Adrenal gland (tissue), 9 donors: ENCODE measurements at regions not wholly inside any gene's neighbourhood (a gene's known extent, or its start where the extent isn't known, plus 50 kb on each side); places are given as distances from the start of the nearest gene placed in this dataset.
"Not testable (repeated sequence)": the region's sequence is repeated elsewhere in the genome, so short reads cannot be mapped to it uniquely, and the experiment has no call there.

Source experiments
- DNase-seq, 7 donors: peaks; one replicate each; pipeline ENCODE4 v3.0.0-alpha.2; 2019 to 2020
- H3K27ac ChIP-seq, 5 donors: fragments of 200-600 bp; sonication (generic) in 4 of 5; 1 replicate in 3 of 5; 2 replicates in 2 of 5; pipeline versions ENCODE4 v1.5.1 to v1.8.0; 2016 to 2020; ENCODE audit warnings: mild to moderate bottlenecking in 1 of 5
- H3K27me3 ChIP-seq: fragments of 200-600 bp; 2 replicates; pipeline ENCODE4 v1.8.0; 2021
- H3K36me3 ChIP-seq, 2 donors: fragments of 200-600 bp; replicated peaks in 1 of 2; 1 replicate in 1 of 2; 2 replicates in 1 of 2; pipeline versions ENCODE4 v1.5.1 to v1.8.0; 2018 to 2022
- H3K4me1 ChIP-seq, 2 donors: fragments of 200-600 bp; replicated peaks in 1 of 2; 1 replicate in 1 of 2; 2 replicates in 1 of 2; pipeline versions ENCODE4 v1.5.1 to v1.8.0; 2018 to 2021
- H3K4me3 ChIP-seq, 4 donors: fragments of 200-600 bp; sonication (generic) in 3 of 4; one replicate each; pipeline ENCODE4 v1.5.1; 2016 to 2018
- H3K9me3 ChIP-seq, 3 donors: fragments of 200-600 bp; sonication (generic) in 1 of 3; replicated peaks in 1 of 3; 1 replicate in 2 of 3; 2 replicates in 1 of 3; pipeline versions ENCODE4 v1.5.1 to v1.8.0; 2016 to 2021
- CTCF ChIP-seq, 6 experiments: fragments of 450-650 bp in 4 of 6; fragments of 200-600 bp in 2 of 6; sonication (generic) in 1 of 6; IDR thresholded peaks; 1 replicate in 5 of 6; 2 replicates in 1 of 6; pipeline versions ENCODE4 v1.5.1 to v1.8.0; 2016 to 2021; ENCODE audit warnings: antibody characterized with exemption in 6 of 6, mild to moderate bottlenecking in 2 of 6, moderate library complexity in 1 of 6
- POLR2A ChIP-seq, 2 donors: fragments of 450-650 bp; IDR thresholded peaks; one replicate each; pipeline ENCODE4 v1.6.1; 2017; ENCODE audit warnings: antibody characterized with exemption in 2 of 2, mild to moderate bottlenecking in 2 of 2, moderate library complexity in 1 of 2
- WGBS, 4 donors: extraction: QIAGEN DNeasy Blood & Tissue Kit in 2 of 4; methylation state at CpG; one replicate each; pipeline versions ENCODE4 v1.1.5 to v1.1.7; 2013 to 2017; 5-methylcytosine and 5-hydroxymethylcytosine counted together
- intact Hi-C, 2 donors: fragments of 100-400 bp; cut with DNase I; formaldehyde crosslinking; loops; one replicate each; pipeline versions ENCODE4 v1.14.1 to v1.15.0; 2022 to 2023
- donor health status: healthy with polysubstance abuse.
- donor health status: Bipolar disorder and iron deficiency.
- donor health status: DM: yes; HTN: yes; CAD: no.
- donor health status: DM: no; HTN: no; CAD: no.
- donor health status: DM: no; HTN: no; CAD: no.

GRCh38 chr9:38486056-38486615 is 61.9 kb upstream of the IGFBPL1 start:
- intact Hi-C loops = no loop called here
- WGBS, 4 donors = 5 to 27% (median 23%) methylated on average over 6 of the region's 6 CpGs
- TF ChIP-seq POLR2A (IDR thresholded peaks at IDR 0.05) = no peak
- no peak for TF ChIP-seq CTCF (IDR thresholded peaks at IDR 0.05)

GRCh38 chr9:38484076-38484665 is 59.9 kb upstream of the IGFBPL1 start:
- 80 to 93% (median 88%) methylated on average over 2 of the region's 2 CpGs for WGBS, 4 donors
- DNase-seq, H3K27me3 ChIP-seq, H3K36me3 ChIP-seq, H3K27ac ChIP-seq, intact Hi-C loops, H3K4me1 ChIP-seq, H3K9me3 ChIP-seq, H3K4me3 ChIP-seq: not testable (repeated sequence)

More at GRCh38 chr9:38486056-38486615, 61.9 kb upstream of the IGFBPL1 start:
- Histone ChIP-seq H3K27ac (no peak overlapping the region), H3K36me3 (no peaks in the 10 kb centered on the region), H3K27me3 (no peaks in the 10 kb centered on the region), H3K9me3 (no peaks in the 10 kb centered on the region), H3K4me1 (no peaks in the 10 kb centered on the region), H3K4me3 (no peak overlapping the region)
- peak in 1 of 7 donors; percentile 3 for DNase-seq

- no peaks in the 10 kb centered on the region for H3K36me3 ChIP-seq
- DNase-seq = no peak
- H3K4me1 ChIP-seq = no peaks in the 10 kb centered on the region
- intact Hi-C loops = no loop called here
- WGBS, 4 donors = 56 to 72% (median 62%) methylated on average over 10 of the region's 10 CpGs
- no peak overlapping the region for H3K4me3 ChIP-seq
- TF ChIP-seq CTCF (IDR thresholded peaks at IDR 0.05) (no peak), POLR2A (IDR thresholded peaks at IDR 0.05) (no peak)
- no peaks in the 10 kb centered on the region for H3K9me3 ChIP-seq
- H3K27ac ChIP-seq = no peak overlapping the region
- no peaks in the 10 kb centered on the region for H3K27me3 ChIP-seq
Observed at GRCh38 chr9:38482918-38483592, 58.8 kb upstream of the IGFBPL1 start.

- DNase-seq = no peak
- WGBS, 4 donors = 91 to 93% (median 91%) methylated on average over 22 of the region's 22 CpGs
- intact Hi-C loops = no loop called here
Observed at GRCh38 chr9:38478211-38478610, 54.0 kb upstream of the IGFBPL1 start.

GRCh38 chr9:38474476-38474875 is 50.2 kb upstream of the IGFBPL1 start:
- H3K27ac ChIP-seq, DNase-seq, H3K4me1 ChIP-seq, intact Hi-C loops, H3K4me3 ChIP-seq, H3K9me3 ChIP-seq, H3K36me3 ChIP-seq, H3K27me3 ChIP-seq: not testable (repeated sequence)
- 92 to 96% (median 95%) methylated on average over 4 of the region's 4 CpGs for WGBS, 4 donors

More at GRCh38 chr9:38478211-38478610, 54.0 kb upstream of the IGFBPL1 start:
- Histone ChIP-seq H3K27ac (no peak overlapping the region), H3K36me3 (no peaks in the 10 kb centered on the region), H3K4me1 (no peaks in the 10 kb centered on the region), H3K4me3 (no peak overlapping the region), H3K27me3 (no peaks in the 10 kb centered on the region), H3K9me3 (no peaks in the 10 kb centered on the region)
- TF ChIP-seq POLR2A (IDR thresholded peaks at IDR 0.05) (no peak), CTCF (IDR thresholded peaks at IDR 0.05) (no peak)
